ENCODE measurements at regions not wholly inside any gene's neighbourhood (a gene's known extent, or its start where the extent isn't known, plus 50 kb on each side); places are given as distances from the start of the nearest gene placed in this dataset.

- DNase-seq, result no peak
Measured at GRCh38 chr4:180207921-180208320, 2035.3 kb upstream of the TENM3 start.

- DNase-seq, result no peak
Measured at GRCh38 chr4:180217070-180217469, 2026.1 kb upstream of the TENM3 start.

- DNase-seq, result no peak
Measured at GRCh38 chr4:180219080-180219479, 2024.1 kb upstream of the TENM3 start.

GRCh38 chr4:180225977-180226376, 2017.2 kb upstream of the TENM3 start:
- no peak for DNase-seq

- no peak for DNase-seq
Measured at GRCh38 chr4:180234730-180235129, 2008.5 kb upstream of the TENM3 start.

- no peak for DNase-seq
Measured at GRCh38 chr4:180240670-180241069, 2002.5 kb upstream of the TENM3 start.

- DNase-seq, result no peak
Measured at GRCh38 chr4:180253419-180253818, 1989.8 kb upstream of the TENM3 start.

GRCh38 chr4:180261346-180261745, 1981.9 kb upstream of the TENM3 start:
- DNase-seq, result no peak

GRCh38 chr4:180280076-180280475, 1963.1 kb upstream of the TENM3 start:
- DNase-seq, result no peak

GRCh38 chr4:180280726-180281297, 1962.4 kb upstream of the TENM3 start:
- DNase-seq, result no peak

GRCh38 chr4:180281724-180282123, 1961.5 kb upstream of the TENM3 start:
- no peak for DNase-seq

- no peak for DNase-seq
Measured at GRCh38 chr4:180284267-180284666, 1958.9 kb upstream of the TENM3 start.

GRCh38 chr4:180285796-180286195, 1957.4 kb upstream of the TENM3 start:
- no peak for DNase-seq

GRCh38 chr4:180292339-180292738, 1950.9 kb upstream of the TENM3 start:
- DNase-seq, result no peak

GRCh38 chr4:180296036-180296599, 1947.1 kb upstream of the TENM3 start:
- DNase-seq, result no peak

- no peak for DNase-seq
Measured at GRCh38 chr4:180304321-180304720, 1938.9 kb upstream of the TENM3 start.

- DNase-seq, result no peak
Measured at GRCh38 chr4:180310616-180311015, 1932.6 kb upstream of the TENM3 start.

- no peak for DNase-seq
Measured at GRCh38 chr4:180314972-180315371, 1928.2 kb upstream of the TENM3 start.

- DNase-seq, result no peak
Measured at GRCh38 chr4:180330521-180330920, 1912.7 kb upstream of the TENM3 start.

- DNase-seq, result no peak
Measured at GRCh38 chr4:180333162-180333561, 1910.0 kb upstream of the TENM3 start.

GRCh38 chr4:180335566-180335965, 1907.6 kb upstream of the TENM3 start:
- DNase-seq, result no peak

- no peak for DNase-seq
Measured at GRCh38 chr4:180336494-180337090, 1906.6 kb upstream of the TENM3 start.

GRCh38 chr4:180341926-180342325, 1901.3 kb upstream of the TENM3 start:
- DNase-seq, result no peak

GRCh38 chr4:180350901-180351300, 1892.3 kb upstream of the TENM3 start:
- DNase-seq, result no peak

GRCh38 chr4:180356766-180357165, 1886.4 kb upstream of the TENM3 start:
- no peak for DNase-seq

All from NCI-H1436 treated with DMSO at 0.1 percent for 48 hours (cell line).